ENCODE measurements at regions not wholly inside any gene's neighbourhood (a gene's known extent, or its start where the extent isn't known, plus 50 kb on each side); places are given as distances from the start of the nearest gene placed in this dataset.

GRCh38 chr5:5602554-5602953, 180.1 kb downstream of the ICE1 start:
- Mint-ChIP-seq H3K4me3 (ENCODE audit: unreplicated experiment) (no peak overlapping the region), H3K27me3 (ENCODE audit: unreplicated experiment) (peaks cover 2% of the 10 kb centered on the region), H3K27ac (ENCODE audit: unreplicated experiment) (no peak overlapping the region), H3K9me3 (ENCODE audit: unreplicated experiment) (peaks cover 2% of the 10 kb centered on the region), H3K4me1 (ENCODE audit: low read depth, unreplicated experiment) (peaks cover 1% of the 10 kb centered on the region), H3K36me3 (ENCODE audit: unreplicated experiment) (no peaks in the 10 kb centered on the region)
- DNase-seq = no peak
- TF ChIP-seq, protein P1, sequence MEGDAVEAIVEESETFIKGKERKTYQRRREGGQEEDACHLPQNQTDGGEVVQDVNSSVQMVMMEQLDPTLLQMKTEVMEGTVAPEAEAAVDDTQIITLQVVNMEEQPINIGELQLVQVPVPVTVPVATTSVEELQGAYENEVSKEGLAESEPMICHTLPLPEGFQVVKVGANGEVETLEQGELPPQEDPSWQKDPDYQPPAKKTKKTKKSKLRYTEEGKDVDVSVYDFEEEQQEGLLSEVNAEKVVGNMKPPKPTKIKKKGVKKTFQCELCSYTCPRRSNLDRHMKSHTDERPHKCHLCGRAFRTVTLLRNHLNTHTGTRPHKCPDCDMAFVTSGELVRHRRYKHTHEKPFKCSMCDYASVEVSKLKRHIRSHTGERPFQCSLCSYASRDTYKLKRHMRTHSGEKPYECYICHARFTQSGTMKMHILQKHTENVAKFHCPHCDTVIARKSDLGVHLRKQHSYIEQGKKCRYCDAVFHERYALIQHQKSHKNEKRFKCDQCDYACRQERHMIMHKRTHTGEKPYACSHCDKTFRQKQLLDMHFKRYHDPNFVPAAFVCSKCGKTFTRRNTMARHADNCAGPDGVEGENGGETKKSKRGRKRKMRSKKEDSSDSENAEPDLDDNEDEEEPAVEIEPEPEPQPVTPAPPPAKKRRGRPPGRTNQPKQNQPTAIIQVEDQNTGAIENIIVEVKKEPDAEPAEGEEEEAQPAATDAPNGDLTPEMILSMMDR (IDR thresholded peaks at IDR 0.05; ENCODE audit: partially characterized antibody, unreplicated experiment) = no peak

- H3K4me1 Mint-ChIP-seq (ENCODE audit: low read depth, unreplicated experiment) = peaks cover 4% of the 10 kb centered on the region
- H3K27me3 Mint-ChIP-seq (ENCODE audit: unreplicated experiment) = peaks cover 2% of the 10 kb centered on the region
- no peak overlapping the region for H3K27ac Mint-ChIP-seq (ENCODE audit: unreplicated experiment)
- DNase-seq = no peak
- H3K4me3 Mint-ChIP-seq (ENCODE audit: unreplicated experiment) = no peak overlapping the region
- TF ChIP-seq, protein P1 (IDR thresholded peaks at IDR 0.05; ENCODE audit: partially characterized antibody, unreplicated experiment) = no peak
- H3K36me3 Mint-ChIP-seq (ENCODE audit: unreplicated experiment) = no peaks in the 10 kb centered on the region
- H3K9me3 Mint-ChIP-seq (ENCODE audit: unreplicated experiment) = peaks cover 2% of the 10 kb centered on the region
Observed at GRCh38 chr5:5598547-5599113, 176.2 kb downstream of the ICE1 start.

- H3K27ac Mint-ChIP-seq (ENCODE audit: unreplicated experiment) = no peak overlapping the region
- H3K27me3 Mint-ChIP-seq (ENCODE audit: unreplicated experiment) = no peaks in the 10 kb centered on the region
- DNase-seq = no peak
- peaks cover 4% of the 10 kb centered on the region for H3K36me3 Mint-ChIP-seq (ENCODE audit: unreplicated experiment)
- peaks cover 7% of the 10 kb centered on the region for H3K4me1 Mint-ChIP-seq (ENCODE audit: low read depth, unreplicated experiment)
- TF ChIP-seq, protein P1 (IDR thresholded peaks at IDR 0.05; ENCODE audit: partially characterized antibody, unreplicated experiment) = no peak
- peaks cover 2% of the 10 kb centered on the region for H3K9me3 Mint-ChIP-seq (ENCODE audit: unreplicated experiment)
- H3K4me3 Mint-ChIP-seq (ENCODE audit: unreplicated experiment) = no peak overlapping the region
Observed at GRCh38 chr5:5593391-5593790, 170.9 kb downstream of the ICE1 start.

- TF ChIP-seq, protein P1 (IDR thresholded peaks at IDR 0.05; ENCODE audit: partially characterized antibody, unreplicated experiment) = no peak
- Mint-ChIP-seq H3K27ac (ENCODE audit: unreplicated experiment) (no peak overlapping the region), H3K4me3 (ENCODE audit: unreplicated experiment) (no peak overlapping the region), H3K9me3 (ENCODE audit: unreplicated experiment) (no peaks in the 10 kb centered on the region), H3K27me3 (ENCODE audit: unreplicated experiment) (peaks cover 2% of the 10 kb centered on the region), H3K4me1 (ENCODE audit: low read depth, unreplicated experiment) (peaks cover 12% of the 10 kb centered on the region), H3K36me3 (ENCODE audit: unreplicated experiment) (peaks cover 7% of the 10 kb centered on the region)
- no peak for DNase-seq
Observed at GRCh38 chr5:5592541-5592940, 170.1 kb downstream of the ICE1 start.

DNA sequence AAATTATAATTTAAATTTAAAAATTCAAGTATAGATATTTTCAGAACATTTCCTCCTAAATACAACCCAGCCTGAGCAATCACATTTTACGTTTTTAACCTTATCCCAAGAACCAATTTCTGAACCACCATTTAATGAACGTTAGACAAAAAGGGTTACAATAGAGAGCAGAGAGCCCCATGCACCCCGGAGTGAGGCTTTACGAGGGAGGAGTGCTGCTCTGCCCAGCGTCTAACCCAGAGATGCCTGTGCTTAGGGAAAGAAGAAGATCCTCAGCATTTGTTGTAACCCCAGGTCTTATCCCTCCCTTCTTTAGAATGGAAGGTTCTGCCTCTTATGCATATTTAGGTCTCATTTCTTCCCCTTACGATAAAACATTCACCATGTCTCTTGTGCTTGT, 169.1 kb downstream of the ICE1 start:
- peaks cover 7% of the 10 kb centered on the region for H3K27me3 Mint-ChIP-seq (ENCODE audit: unreplicated experiment)
- no peak overlapping the region for H3K4me3 Mint-ChIP-seq (ENCODE audit: unreplicated experiment)
- TF ChIP-seq, protein P1 (IDR thresholded peaks at IDR 0.05; ENCODE audit: partially characterized antibody, unreplicated experiment) = no peak
- H3K27ac Mint-ChIP-seq (ENCODE audit: unreplicated experiment) = no peak overlapping the region
- peaks cover 19% of the 10 kb centered on the region for H3K4me1 Mint-ChIP-seq (ENCODE audit: low read depth, unreplicated experiment)
- no peak for DNase-seq
- peaks cover 16% of the 10 kb centered on the region for H3K36me3 Mint-ChIP-seq (ENCODE audit: unreplicated experiment)
- H3K9me3 Mint-ChIP-seq (ENCODE audit: unreplicated experiment) = peaks cover 2% of the 10 kb centered on the region

All from glutamatergic neuron (in vitro differentiated cells).